SK-N-MC (cell line): ENCODE measurements at regions not wholly inside any gene's neighbourhood (a gene's known extent, or its start where the extent isn't known, plus 50 kb on each side); places are given as distances from the start of the nearest gene placed in this dataset.

Experiments
- EZH2 ChIP-seq: fragments of 200-600 bp; sonication (generic); IDR thresholded peaks from one replicate; pipeline ENCODE4 v1.6.1; 2017; ENCODE audit warnings: antibody characterized with exemption
- FOXP2 ChIP-seq: optimal IDR thresholded peaks from 2 replicates; pipeline ENCODE3; 2011; ENCODE audit warnings: mild to moderate bottlenecking, moderate library complexity; ENCODE audit not compliant: insufficient read depth; ENCODE audit errors: extremely low read length, control extremely low read depth
- POLR2AphosphoS5 ChIP-seq: IDR thresholded peaks from 2 replicates; pipeline ENCODE4 v1.6.1; 2012; ENCODE audit warnings: mild to moderate bottlenecking, low read depth, low read length, borderline replicate concordance

- TF ChIP-seq POLR2AphosphoS5 (no peak), EZH2 (no peak), FOXP2 (no peak)
These were observed 369.8 kb downstream of the PREX1 start for GRCh38 chr20:48458003-48458377.
